ENCODE measurements at regions not wholly inside any gene's neighbourhood (a gene's known extent, or its start where the extent isn't known, plus 50 kb on each side); places are given as distances from the start of the nearest gene placed in this dataset.

DNA sequence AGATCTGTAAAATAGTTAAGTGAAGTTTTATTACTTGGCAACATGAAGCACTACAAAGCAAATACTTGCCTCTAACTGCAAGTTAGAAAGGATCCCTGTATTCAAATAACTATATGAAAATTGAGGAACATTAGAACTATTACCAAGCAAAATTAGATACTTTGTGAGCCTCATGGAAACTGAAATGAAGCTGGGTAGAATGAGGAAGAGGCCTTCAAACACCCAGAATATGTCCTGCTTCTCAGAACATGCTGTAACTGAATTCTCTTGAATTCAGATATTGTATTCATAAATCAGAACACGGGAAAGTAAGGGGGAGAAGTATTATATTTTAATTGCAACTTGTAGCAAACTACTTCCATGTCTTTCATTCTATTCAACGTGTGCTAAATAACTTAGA is 947.9 kb downstream of the PCDH17 start:
- Histone ChIP-seq H3K4me3 (no peak overlapping the region), H3K27ac (no peak overlapping the region)

- Histone ChIP-seq H3K4me3 (no peak overlapping the region), H3K27ac (no peak overlapping the region)
Measured at GRCh38 chr13:58583966-58584365, 952.4 kb downstream of the PCDH17 start.

- H3K27ac ChIP-seq, result no peak overlapping the region
- H3K4me3 ChIP-seq, result no peak overlapping the region
Measured at GRCh38 chr13:58584610-58585009, 953.1 kb downstream of the PCDH17 start.

- H3K27ac ChIP-seq, result no peak overlapping the region
- H3K4me3 ChIP-seq, result no peak overlapping the region
Measured at GRCh38 chr13:58587183-58587582, 955.6 kb downstream of the PCDH17 start.

GRCh38 chr13:58592052-58592451 is 960.5 kb downstream of the PCDH17 start:
- H3K4me3 ChIP-seq, result no peak overlapping the region
- no peak overlapping the region for H3K27ac ChIP-seq

GRCh38 chr13:58592786-58593185 is 961.2 kb downstream of the PCDH17 start:
- no peak overlapping the region for H3K4me3 ChIP-seq
- H3K27ac ChIP-seq, result no peak overlapping the region

DNA sequence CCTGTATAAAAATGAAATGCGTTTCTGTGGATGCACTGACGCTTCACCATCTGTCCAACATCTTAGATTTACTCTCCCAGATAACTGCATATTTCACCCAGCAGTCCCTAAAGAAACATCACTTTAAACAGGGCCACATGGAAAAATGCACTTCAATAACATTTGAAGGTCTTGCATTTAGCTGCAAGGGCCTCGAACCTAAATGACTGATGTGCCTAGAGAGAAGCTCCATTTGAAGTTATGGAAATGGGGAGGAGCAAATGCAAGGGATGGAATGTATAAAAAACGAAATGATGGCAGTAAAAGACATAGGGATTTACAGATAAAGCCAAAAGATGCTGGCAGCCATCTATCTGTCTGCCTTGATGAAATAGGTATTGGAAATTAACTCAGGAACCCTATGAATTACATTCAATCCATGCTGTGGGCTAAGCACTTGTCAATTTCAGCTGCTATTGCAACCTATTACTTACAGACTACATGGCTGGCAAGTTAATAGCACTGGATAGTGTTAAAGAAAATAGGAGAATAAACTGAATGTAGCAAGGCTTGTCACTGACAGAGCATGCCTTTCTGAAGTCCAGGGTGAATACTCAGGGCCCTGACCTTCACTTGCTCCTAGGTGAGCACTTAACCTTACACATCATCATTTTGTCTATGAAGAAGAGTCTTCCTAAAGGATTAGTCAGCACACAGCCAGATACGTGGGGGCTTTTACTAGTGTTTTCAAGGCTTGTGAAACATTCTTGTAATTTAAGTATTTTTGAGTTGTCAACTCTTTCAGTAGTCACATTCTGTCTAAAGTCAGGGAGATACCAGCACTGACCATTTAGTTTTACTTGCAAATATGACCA is 963.4 kb downstream of the PCDH17 start:
- H3K4me3 ChIP-seq, result no peak overlapping the region

DNA sequence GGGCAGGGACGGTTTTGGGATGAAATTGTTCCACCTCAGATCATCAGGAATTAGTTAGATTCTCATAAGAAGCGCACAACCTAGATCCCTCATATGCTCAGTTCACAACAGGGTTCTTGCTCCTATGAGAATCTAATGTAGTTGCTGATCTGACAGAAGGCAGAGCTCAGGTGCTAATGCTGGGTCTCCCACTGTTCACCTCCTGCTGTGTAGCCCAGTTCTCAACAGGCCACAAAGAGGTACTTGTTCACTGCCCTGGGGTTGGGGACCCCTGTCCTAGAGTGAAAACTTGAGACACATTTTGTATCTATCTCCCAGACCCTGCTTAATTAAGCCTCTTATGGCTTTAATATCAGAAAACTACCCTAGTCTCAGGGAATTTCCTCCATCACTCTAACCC is 966.0 kb downstream of the PCDH17 start:
- Histone ChIP-seq H3K27ac (no peak overlapping the region), H3K4me3 (no peak overlapping the region)

More for the DNA sequence above, 963.4 kb downstream of the PCDH17 start:
- H3K27ac ChIP-seq, result no peak overlapping the region

DNA sequence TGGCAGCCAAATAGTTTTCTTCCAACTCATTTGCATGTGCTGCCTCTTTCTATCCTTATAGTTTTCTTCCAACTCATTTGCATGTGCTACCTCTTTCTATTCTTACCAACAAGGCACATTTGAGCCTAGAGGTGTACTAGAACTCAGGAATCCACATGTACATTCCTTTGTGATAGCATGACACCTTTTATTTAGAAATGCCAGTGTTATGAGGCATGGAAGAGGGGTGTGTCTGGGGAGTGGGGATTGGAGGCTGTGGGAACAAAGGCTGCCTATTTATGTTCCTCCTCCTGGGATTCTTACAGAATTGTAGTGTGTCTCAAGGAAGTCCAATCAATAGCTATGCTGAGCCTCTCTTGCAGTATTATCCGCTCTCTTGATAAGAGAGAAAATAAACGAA is 966.7 kb downstream of the PCDH17 start:
- Histone ChIP-seq H3K27ac (no peak overlapping the region), H3K4me3 (no peak overlapping the region)

DNA sequence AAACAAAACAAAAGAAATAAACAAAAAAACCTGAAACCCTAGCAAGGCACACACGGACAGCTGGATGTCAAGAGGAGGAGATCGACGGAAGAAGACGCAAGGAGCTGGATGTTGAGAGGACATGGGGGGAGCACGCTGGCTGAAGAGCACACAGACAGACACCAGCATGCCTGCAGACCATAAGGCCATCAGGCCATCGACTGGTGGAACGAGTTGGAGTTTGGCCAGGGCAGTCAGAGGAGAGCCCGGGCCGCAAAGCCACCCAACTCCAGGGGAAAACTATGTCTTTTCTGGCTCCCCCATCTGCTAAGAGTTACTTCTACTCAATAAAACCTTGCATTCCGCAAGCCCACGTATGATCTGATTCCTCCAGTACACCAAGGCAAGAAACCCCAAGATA is 979.6 kb downstream of the PCDH17 start:
- H3K4me3 ChIP-seq, result no peak overlapping the region
- H3K27ac ChIP-seq, result no peak overlapping the region

DNA sequence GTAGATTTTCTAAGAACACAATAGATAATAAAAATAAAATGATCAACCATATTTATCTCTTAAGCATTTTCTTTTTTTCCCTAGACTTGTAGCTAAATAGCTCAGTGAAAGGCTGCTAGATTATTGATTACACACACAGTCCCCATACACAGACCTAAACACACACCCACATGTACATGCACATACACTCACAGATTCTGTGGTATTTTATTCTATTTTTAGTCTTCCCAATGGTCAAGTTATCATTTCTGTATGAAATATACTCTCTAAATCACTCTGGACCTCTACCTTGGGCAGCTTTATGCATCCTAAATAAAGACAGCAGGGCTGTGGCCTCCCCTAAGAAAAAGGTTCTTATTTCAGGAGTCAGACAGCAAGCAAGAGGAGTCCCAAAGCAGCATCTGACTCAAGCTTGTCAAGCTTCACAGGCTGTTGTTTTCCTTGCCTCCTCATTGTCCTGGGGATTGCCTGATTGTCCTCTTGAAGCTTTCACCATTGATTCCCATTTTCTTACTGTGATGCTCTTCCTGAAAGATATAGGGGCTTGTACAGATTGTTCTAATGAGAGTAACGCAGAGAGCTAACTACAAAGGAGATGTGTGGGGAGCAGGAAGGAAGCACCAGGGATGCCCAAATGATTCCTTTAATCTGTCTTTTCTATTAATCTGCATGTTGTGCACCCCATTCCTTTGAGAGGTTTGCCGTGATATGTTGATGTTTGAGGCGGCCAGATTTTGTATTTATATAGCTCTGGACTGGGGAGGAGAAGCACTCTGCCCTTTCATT is 986.5 kb downstream of the PCDH17 start:
- Histone ChIP-seq H3K27ac (no peak overlapping the region), H3K4me3 (no peak overlapping the region)

DNA sequence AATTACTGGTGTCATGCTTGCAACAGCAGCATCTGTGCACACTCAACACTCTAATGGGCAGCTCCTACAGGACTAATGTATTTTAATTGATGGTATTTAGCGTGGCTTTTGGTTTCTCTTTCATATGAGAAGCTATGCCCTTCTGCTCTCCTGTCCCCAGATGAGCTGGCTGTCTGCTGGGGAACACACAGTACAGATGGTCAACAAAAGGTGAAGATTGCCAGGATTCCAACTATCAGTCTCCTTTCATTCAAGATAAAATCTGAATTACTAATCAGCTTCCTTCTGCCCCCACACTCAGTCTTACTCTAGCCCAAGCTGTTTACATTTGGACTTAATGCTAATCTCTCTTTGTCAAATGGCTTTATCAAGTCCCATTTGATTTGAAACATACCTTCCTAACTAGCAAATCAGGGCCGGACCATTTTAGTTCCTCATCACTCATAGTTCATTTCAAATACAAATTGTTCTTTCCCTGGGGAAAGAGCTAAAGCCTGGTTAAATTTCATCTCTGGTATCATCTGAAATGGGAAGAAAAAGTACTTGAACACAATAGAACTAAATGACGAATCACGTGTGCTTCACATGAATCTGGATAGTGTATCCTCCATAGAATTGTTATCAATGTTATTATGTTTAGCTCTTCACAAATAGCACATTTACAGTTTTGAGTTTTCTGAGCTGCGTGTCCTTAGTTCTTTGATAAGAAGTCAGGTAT is 988.0 kb downstream of the PCDH17 start:
- Histone ChIP-seq H3K4me3 (no peak overlapping the region), H3K27ac (no peak overlapping the region)

- no peak overlapping the region for H3K27ac ChIP-seq
- no peak overlapping the region for H3K4me3 ChIP-seq
Measured at GRCh38 chr13:58620176-58620575, 988.6 kb downstream of the PCDH17 start.

DNA sequence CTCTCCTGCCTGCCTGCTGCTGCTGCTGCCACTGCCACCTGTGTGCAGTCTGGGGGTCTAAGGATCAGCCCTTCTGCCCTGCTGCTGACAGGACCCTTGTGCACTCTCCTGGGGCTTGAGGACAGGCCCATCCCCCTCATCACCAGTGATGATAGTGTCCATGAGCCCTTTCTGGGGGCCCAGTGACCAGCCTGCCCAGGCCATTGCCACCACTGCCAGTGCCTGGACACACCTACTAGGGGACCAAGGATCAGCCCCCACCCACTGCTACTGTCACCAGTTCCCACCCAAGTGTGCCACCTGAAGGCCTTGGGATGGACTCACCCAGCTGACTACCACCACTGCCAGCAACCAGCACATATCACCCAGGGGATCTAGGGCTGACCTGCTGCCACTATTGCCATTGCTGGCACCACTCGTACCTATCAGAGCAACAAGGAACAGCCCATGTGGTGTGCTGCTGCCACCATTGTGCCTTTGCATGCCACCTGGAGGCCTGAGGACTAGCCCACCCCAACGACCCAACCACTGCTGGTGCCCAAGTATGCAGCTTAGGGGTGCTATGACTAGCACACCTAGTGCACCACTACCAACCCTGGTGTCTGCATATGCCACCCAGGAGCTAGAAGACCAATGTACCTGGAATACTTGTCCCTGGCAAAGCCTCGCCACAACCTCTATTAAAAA is 994.3 kb downstream of the PCDH17 start:
- no peak overlapping the region for H3K27ac ChIP-seq

GRCh38 chr13:58630794-58631193 is 999.2 kb downstream of the PCDH17 start:
- Histone ChIP-seq H3K4me3 (no peak overlapping the region), H3K27ac (no peak overlapping the region)

More for the DNA sequence above, 994.3 kb downstream of the PCDH17 start:
- no peak overlapping the region for H3K4me3 ChIP-seq

GRCh38 chr13:58633226-58633625 is 1001.7 kb downstream of the PCDH17 start:
- no peak overlapping the region for H3K4me3 ChIP-seq
- no peak overlapping the region for H3K27ac ChIP-seq

- H3K27ac ChIP-seq, result no peak overlapping the region
- no peak overlapping the region for H3K4me3 ChIP-seq
Measured at GRCh38 chr13:58655086-58655485, 1023.5 kb downstream of the PCDH17 start.

DNA sequence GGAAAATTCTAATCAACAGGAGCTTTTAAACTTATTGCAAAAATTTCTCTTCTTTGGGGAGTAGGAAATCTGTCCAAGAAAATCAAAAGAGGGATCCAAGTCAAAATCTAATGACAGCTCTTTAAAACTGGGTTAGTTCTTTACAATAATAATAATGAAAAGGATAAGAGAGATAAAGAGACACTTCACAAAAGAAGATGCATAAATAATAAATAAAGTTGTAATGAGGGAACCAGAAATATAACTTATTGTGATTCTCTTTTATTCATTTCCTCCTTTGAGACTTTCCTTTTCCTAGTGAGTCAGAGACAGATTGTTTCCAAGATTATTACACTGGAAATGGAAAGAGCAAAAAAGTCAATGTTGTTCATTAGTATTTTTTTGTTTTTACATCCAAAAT is 1029.3 kb downstream of the PCDH17 start:
- Histone ChIP-seq H3K27ac (no peak overlapping the region), H3K4me3 (no peak overlapping the region)

DNA sequence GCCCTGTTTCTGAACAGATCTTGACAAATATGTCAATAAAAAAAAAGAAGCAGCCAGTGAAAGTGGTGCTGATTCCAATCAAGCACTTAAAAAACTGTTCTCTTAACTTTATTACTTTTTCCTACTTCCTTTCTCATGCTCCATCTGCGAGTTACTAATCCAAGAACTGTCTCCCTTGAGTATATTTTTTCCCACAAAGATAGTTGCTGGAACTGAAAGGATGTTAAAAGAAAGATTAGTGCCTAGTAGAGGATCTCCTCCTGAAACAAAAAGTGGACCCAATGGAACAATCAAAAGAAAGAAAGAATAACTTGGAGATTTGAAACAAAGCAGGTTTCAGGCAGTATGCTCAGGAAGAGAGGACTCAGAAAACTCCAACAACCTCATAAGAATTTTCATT is 1034.8 kb downstream of the PCDH17 start:
- Histone ChIP-seq H3K27ac (no peak overlapping the region), H3K4me3 (no peak overlapping the region)

DNA sequence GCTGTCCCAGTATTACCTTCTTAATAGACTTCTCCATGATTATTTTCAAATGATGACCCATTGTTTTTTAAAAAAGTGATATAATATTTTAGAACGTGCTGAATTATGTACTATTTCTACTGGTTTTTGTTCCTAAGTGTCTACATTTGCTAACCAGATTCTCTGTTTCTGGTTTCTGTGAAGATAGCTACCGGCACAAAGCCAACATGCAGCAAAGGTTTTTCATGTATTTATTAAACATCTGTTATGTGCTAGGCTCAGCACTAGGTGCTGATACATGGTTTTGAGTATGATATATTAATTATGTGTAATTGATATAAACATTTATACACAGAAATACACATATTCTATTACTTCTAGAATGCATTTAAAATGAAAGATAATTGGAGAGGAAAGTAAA is 1035.6 kb downstream of the PCDH17 start:
- no peak overlapping the region for H3K27ac ChIP-seq
- no peak overlapping the region for H3K4me3 ChIP-seq

All from skin epidermis (tissue), 12 donors.